ENCODE measurements at regions not wholly inside any gene's neighbourhood (a gene's known extent, or its start where the extent isn't known, plus 50 kb on each side); places are given as distances from the start of the nearest gene placed in this dataset.
"Not testable (repeated sequence)": the region's sequence is repeated elsewhere in the genome, so short reads cannot be mapped to it uniquely, and the experiment has no call there.

DNA sequence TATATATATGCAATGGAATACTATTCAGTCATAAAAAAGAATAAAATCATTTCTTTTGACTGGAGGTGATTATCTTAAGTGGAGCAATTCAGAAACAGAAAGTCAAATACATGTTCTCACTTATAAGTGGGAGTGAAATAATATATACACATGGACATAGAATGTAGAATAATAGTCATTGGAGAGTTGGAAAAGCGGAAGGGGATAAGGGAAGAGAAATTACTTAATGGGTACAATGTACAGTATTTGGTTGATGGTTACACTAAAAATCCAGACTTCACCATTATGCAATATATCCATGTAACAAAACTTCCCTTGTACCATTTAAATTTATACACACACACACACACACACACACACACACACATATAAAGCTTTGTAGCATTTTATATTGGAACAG lies 84.3 kb downstream of the RAP2B start:
- no peaks in the 10 kb centered on the region for H3K36me3 ChIP-seq
- H3K4me3 ChIP-seq = no peak overlapping the region
- ATAC-seq (no peak), DNase-seq (no peak)
- peaks cover 0 to 19% (median 0%) of the 10 kb centered on the region in 12 donors for H3K4me1 ChIP-seq
- H3K27me3 ChIP-seq = no peaks in the 10 kb centered on the region
- WGBS, 4 donors = 0 to 64% (median 1%) methylated on average over 1 of the region's 1 CpG
- intact Hi-C loops (cut with DNase I) = no loop called here
- TF ChIP-seq, protein P1, sequence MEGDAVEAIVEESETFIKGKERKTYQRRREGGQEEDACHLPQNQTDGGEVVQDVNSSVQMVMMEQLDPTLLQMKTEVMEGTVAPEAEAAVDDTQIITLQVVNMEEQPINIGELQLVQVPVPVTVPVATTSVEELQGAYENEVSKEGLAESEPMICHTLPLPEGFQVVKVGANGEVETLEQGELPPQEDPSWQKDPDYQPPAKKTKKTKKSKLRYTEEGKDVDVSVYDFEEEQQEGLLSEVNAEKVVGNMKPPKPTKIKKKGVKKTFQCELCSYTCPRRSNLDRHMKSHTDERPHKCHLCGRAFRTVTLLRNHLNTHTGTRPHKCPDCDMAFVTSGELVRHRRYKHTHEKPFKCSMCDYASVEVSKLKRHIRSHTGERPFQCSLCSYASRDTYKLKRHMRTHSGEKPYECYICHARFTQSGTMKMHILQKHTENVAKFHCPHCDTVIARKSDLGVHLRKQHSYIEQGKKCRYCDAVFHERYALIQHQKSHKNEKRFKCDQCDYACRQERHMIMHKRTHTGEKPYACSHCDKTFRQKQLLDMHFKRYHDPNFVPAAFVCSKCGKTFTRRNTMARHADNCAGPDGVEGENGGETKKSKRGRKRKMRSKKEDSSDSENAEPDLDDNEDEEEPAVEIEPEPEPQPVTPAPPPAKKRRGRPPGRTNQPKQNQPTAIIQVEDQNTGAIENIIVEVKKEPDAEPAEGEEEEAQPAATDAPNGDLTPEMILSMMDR (IDR thresholded peaks at IDR 0.05) = no peak
- TF ChIP-seq POLR2A (IDR thresholded peaks at IDR 0.05) = no peak
- peak overlapping the region in 3 of 12 donors; percentile 13 to 90 (median 35) for H3K27ac ChIP-seq
- peaks cover 0 to 11% (median 0%) of the 10 kb centered on the region in 12 donors for H3K9me3 ChIP-seq

GRCh38 chr3:153246806-153247205 lies 84.8 kb downstream of the RAP2B start:
- no peaks in the 10 kb centered on the region for H3K27me3 ChIP-seq
- WGBS, 4 donors = 29 to 39% (median 35%) methylated on average over 1 of the region's 1 CpG
- peaks cover 0 to 8% (median 0%) of the 10 kb centered on the region in 12 donors for H3K9me3 ChIP-seq
- no peak for TF ChIP-seq POLR2A (IDR thresholded peaks at IDR 0.05)
- TF ChIP-seq, protein P1 (IDR thresholded peaks at IDR 0.05) = no peak
- intact Hi-C loops (cut with DNase I) = no loop called here
- ATAC-seq = peak in 3 of 4 donors; percentile 39 to 52 (median 48)
- peak overlapping the region in 6 of 12 donors; percentile 8 to 90 (median 32) for H3K27ac ChIP-seq
- peaks cover 0 to 19% (median 0%) of the 10 kb centered on the region in 12 donors for H3K4me1 ChIP-seq
- H3K36me3 ChIP-seq = no peaks in the 10 kb centered on the region
- H3K4me3 ChIP-seq = no peak overlapping the region
- no peak for DNase-seq

DNA sequence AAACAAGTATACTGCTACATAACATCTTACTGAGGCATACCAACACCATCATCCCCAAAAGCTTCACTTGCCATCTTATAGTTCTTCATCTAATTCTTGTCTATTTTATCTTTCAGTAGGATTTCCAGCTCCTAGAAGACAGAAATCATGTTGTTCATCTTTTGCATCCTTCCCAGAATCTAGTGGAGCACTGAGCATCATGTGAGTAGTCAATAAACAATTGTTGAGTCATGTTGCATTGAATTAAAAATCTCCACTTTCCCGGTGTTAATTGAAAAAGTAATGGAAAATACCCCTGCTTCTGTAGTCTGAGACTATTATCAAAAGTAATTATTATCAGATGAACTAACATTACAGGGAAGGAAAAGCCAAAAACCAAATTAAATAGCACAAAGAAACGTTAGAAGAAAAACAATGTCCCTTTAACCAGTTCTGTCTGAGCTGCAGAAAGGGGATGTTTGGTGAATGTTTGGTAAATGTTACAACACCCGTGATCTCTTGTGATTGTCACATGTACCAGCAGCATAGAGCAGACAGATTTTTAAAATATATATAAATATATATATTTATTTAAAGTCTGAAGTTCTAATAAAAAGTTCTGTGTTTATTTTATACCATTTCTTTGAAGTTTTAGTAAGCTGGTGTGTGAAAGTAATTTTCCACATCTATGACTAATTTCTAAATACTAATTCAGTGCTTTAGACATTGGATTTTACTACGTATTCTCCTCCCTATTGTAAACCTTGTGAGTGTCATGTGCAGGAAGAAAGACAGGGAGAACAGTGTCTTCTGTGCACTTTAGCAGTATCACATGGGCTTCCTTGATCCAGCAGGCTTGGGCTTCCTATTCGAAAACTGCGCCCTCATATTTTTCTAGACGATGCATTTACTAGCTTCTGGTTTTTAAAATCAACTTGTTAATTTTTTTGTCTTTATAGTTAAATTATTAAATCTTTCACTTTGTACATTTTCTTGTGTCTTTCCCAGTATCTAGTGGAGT lies 85.6 kb downstream of the RAP2B start:
- peak overlapping the region in 6 of 12 donors; percentile 13 to 90 (median 32) for H3K27ac ChIP-seq
- WGBS, 4 donors = 65 to 72% (median 69%) methylated on average over 7 of the region's 7 CpGs
- DNase-seq = no peak

GRCh38 chr3:153248835-153249234 lies 86.8 kb downstream of the RAP2B start:
- intact Hi-C loops (cut with DNase I); H3K36me3 ChIP-seq; ATAC-seq; H3K27me3 ChIP-seq; H3K4me3 ChIP-seq; DNase-seq; H3K9me3 ChIP-seq: not testable (repeated sequence)
- 94 to 96% (median 95%) methylated on average over 6 of the region's 6 CpGs for WGBS, 4 donors
- Histone ChIP-seq H3K4me1 (peaks cover 0 to 19% (median 0%) of the 10 kb centered on the region in 12 donors), H3K27ac (peak overlapping the region in 1 of 12 donors; percentile 90)

More for the DNA sequence above, 85.6 kb downstream of the RAP2B start:
- Histone ChIP-seq H3K9me3 (peaks cover 0 to under 1% (median 0%) of the 10 kb centered on the region in 12 donors), H3K27me3 (no peaks in the 10 kb centered on the region), H3K4me1 (peaks cover 0 to 19% (median 0%) of the 10 kb centered on the region in 12 donors), H3K4me3 (no peak overlapping the region), H3K36me3 (no peaks in the 10 kb centered on the region)
- no peak for TF ChIP-seq POLR2A (IDR thresholded peaks at IDR 0.05)
- TF ChIP-seq, protein P1 (IDR thresholded peaks at IDR 0.05) = no peak
- ATAC-seq = no peak
- intact Hi-C loops (cut with DNase I) = no loop called here

Data from heart left ventricle (tissue), 16 donors.